Bronchial epithelial cell (primary cell): ENCODE measurements at regions not wholly inside any gene's neighbourhood (a gene's known extent, or its start where the extent isn't known, plus 50 kb on each side); places are given as distances from the start of the nearest gene placed in this dataset.
A peak's percentile ranks its signal among the peaks of the same experiment; 100 is the strongest.

Experiments
- DNase-seq: peaks from one replicate; pipeline ENCODE4 v3.0.0-alpha.2; 2010; ENCODE audit warnings: low read depth
- FAIRE-seq: peaks from 2 replicates; lab custom pipeline; 2011; peaks lifted over from hg19 to GRCh38; lab: Jason Lieb, UNC
- H3K27me3 ChIP-seq: 2 replicates; pipeline ENCODE4 v1.5.1; 2011; ENCODE audit warnings: low read length; ENCODE audit not compliant: control insufficient read depth, insufficient read depth
- H3K36me3 ChIP-seq: 2 replicates; pipeline ENCODE4 v1.5.1; 2011; ENCODE audit warnings: low read length; ENCODE audit not compliant: control insufficient read depth, insufficient read depth
- H3K4me3 ChIP-seq: 2 replicates; pipeline ENCODE4 v1.5.1; 2011; ENCODE audit warnings: mild to moderate bottlenecking, low read depth, low read length, control low read depth
- TF ChIP-seq, protein P1 (sequence below): IDR thresholded peaks from 2 replicates; pipeline ENCODE4 v1.5.1; 2011; ENCODE audit warnings: mild to moderate bottlenecking, moderate library complexity, low read length, control low read depth, inconsistent platforms; ENCODE audit not compliant: insufficient read depth, severe bottlenecking

GRCh38 chr9:79800578-79800977, 228.8 kb downstream of the TLE4 start:
- TF ChIP-seq, protein P1, sequence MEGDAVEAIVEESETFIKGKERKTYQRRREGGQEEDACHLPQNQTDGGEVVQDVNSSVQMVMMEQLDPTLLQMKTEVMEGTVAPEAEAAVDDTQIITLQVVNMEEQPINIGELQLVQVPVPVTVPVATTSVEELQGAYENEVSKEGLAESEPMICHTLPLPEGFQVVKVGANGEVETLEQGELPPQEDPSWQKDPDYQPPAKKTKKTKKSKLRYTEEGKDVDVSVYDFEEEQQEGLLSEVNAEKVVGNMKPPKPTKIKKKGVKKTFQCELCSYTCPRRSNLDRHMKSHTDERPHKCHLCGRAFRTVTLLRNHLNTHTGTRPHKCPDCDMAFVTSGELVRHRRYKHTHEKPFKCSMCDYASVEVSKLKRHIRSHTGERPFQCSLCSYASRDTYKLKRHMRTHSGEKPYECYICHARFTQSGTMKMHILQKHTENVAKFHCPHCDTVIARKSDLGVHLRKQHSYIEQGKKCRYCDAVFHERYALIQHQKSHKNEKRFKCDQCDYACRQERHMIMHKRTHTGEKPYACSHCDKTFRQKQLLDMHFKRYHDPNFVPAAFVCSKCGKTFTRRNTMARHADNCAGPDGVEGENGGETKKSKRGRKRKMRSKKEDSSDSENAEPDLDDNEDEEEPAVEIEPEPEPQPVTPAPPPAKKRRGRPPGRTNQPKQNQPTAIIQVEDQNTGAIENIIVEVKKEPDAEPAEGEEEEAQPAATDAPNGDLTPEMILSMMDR: no peak
- no peak for DNase-seq
- no peak for FAIRE-seq
- H3K27me3 ChIP-seq: no peaks in the 10 kb centered on the region
- H3K4me3 ChIP-seq: no peak overlapping the region
- H3K36me3 ChIP-seq: no peaks in the 10 kb centered on the region

DNA sequence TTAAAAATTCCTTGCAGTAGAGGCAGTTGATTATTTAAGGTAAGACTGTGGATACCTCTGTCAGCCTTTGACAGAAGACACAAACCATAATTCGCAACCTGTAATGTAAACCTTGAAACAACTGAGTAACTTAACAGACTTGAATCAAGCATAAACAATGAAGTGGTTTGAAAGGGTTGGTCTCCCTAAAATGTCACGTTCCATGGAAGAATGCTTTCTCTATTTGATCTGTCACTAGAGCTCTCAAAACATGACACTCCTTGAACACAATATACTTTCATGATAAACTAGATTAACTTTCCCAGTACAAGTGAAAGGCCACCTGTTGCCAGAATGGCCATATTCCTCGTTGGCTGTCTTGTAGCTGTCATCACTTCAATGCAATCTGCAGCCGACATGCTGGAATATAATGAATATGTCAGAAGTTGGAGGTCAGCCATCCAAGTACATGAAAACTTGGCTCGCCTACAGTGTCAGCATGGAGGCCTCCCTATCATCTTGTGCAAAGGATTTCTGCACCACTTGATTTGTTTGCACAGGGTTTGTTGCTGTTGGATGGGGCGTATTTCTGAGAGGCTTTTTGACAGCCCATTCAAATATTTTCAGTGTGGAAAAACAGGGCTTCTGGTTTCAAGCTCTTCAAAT, 228.0 kb downstream of the TLE4 start:
- Histone ChIP-seq H3K4me3 (no peak overlapping the region), H3K27me3 (no peaks in the 10 kb centered on the region), H3K36me3 (no peaks in the 10 kb centered on the region)
- DNase-seq (no peak), FAIRE-seq (peak; percentile 62)
- TF ChIP-seq, protein P1: no peak

- no peak for FAIRE-seq
- TF ChIP-seq, protein P1: no peak
- Histone ChIP-seq H3K4me3 (no peak overlapping the region), H3K36me3 (no peaks in the 10 kb centered on the region), H3K27me3 (no peaks in the 10 kb centered on the region)
- DNase-seq: peak; percentile 15
Measured at GRCh38 chr9:79798450-79798849, 226.7 kb downstream of the TLE4 start.

GRCh38 chr9:79796411-79796810, 224.6 kb downstream of the TLE4 start:
- FAIRE-seq: peak; percentile 23
- peak; percentile 62 for DNase-seq
- H3K4me3 ChIP-seq: no peak overlapping the region
- TF ChIP-seq, protein P1: no peak
- H3K27me3 ChIP-seq: no peaks in the 10 kb centered on the region
- H3K36me3 ChIP-seq: no peaks in the 10 kb centered on the region

DNA sequence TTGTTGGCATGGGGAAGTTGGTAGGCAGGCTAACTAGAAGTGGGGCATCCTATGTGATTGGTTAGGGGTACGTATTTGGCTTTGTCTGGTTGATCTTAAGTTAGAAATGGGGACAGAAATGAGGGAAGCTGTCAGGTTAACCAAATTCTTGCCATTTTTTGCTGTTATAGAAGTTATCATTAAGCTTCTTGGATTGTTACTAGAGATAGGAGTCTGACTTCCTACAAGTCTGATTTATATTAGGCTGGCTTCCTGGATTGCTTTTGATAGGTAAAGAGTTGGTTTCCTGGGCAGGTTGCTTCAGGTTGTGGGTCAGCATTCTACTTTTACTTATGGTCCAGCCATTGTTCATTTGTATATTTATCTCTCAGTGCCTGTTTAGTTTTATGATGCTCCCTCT, 216.9 kb downstream of the TLE4 start:
- Histone ChIP-seq H3K4me3 (no peak overlapping the region), H3K27me3 (no peaks in the 10 kb centered on the region), H3K36me3 (no peaks in the 10 kb centered on the region)
- TF ChIP-seq, protein P1: no peak
- FAIRE-seq (no peak), DNase-seq (no peak)

DNA sequence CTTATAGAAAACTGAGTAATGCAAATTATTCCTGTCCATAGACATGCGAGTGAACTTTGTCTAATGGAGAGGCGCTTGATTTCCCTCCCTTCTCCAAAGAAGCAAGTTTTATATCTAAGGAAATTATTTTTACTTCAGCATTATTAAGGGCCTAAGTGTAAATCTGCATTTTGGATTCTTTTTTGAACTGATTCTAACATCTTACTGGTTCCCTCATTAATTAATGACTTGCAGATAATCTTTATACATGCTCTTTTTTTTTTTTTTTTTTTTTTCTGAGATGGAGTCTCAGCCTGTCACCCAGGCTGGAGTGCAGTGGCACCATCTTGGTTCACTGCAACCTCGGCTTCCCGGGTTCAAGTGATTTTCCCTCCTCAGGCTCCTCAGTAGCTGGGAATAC, 209.5 kb downstream of the TLE4 start:
- H3K4me3 ChIP-seq: no peak overlapping the region
- DNase-seq (no peak), FAIRE-seq (no peak)
- H3K36me3 ChIP-seq: no peaks in the 10 kb centered on the region
- no peaks in the 10 kb centered on the region for H3K27me3 ChIP-seq
- TF ChIP-seq, protein P1: no peak
